ENCODE measurements at regions not wholly inside any gene's neighbourhood (a gene's known extent, or its start where the extent isn't known, plus 50 kb on each side); places are given as distances from the start of the nearest gene placed in this dataset.

DNA sequence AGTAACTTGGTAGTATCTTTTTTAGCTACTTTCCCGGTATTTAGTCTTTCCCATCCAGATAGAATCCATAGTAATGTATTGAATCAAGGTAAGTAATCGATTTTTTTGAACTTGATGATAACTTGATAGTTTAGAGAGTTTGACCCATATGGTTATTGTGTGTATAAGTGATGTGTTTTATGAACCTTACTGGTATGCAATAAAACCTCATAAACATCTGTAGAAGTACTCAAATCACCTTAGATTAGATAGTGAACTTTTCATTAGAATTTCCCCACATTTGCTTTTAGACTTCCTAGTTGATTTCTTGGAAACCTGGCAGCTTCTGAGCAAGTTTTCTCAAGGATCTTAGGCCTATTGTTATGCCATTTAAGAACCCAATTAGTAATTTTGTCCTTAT is 80.8 kb upstream of the PDE5A start:
- Histone ChIP-seq H2AFZ (ENCODE audit: low read depth, low read length) (no peak overlapping the region), H3K9ac (ENCODE audit: low read length) (no peak overlapping the region), H3K36me3 (replicated peaks; ENCODE audit: low read depth, low read length) (no peaks in the 10 kb centered on the region), H3K27me3 (ENCODE audit: low read depth, low read length) (no peaks in the 10 kb centered on the region), H3K4me2 (ENCODE audit: low read length) (no peak overlapping the region), H3K9me3 (ENCODE audit: insufficient read depth, low read length) (no peaks in the 10 kb centered on the region), H3K79me2 (ENCODE audit: low read length) (no peaks in the 10 kb centered on the region), H3K4me1 (ENCODE audit: low read length) (no peaks in the 10 kb centered on the region), H3K4me3 (ENCODE audit: low read length) (no peak overlapping the region), H3K27ac (ENCODE audit: low read length) (no peak overlapping the region), H4K20me1 (ENCODE audit: insufficient read depth, low read length) (no peaks in the 10 kb centered on the region)
- TF ChIP-seq, protein P1, sequence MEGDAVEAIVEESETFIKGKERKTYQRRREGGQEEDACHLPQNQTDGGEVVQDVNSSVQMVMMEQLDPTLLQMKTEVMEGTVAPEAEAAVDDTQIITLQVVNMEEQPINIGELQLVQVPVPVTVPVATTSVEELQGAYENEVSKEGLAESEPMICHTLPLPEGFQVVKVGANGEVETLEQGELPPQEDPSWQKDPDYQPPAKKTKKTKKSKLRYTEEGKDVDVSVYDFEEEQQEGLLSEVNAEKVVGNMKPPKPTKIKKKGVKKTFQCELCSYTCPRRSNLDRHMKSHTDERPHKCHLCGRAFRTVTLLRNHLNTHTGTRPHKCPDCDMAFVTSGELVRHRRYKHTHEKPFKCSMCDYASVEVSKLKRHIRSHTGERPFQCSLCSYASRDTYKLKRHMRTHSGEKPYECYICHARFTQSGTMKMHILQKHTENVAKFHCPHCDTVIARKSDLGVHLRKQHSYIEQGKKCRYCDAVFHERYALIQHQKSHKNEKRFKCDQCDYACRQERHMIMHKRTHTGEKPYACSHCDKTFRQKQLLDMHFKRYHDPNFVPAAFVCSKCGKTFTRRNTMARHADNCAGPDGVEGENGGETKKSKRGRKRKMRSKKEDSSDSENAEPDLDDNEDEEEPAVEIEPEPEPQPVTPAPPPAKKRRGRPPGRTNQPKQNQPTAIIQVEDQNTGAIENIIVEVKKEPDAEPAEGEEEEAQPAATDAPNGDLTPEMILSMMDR (IDR thresholded peaks at IDR 0.05; ENCODE audit: low read depth, low read length) = no peak
- no peak for TF ChIP-seq EZH2phosphoT487 (IDR thresholded peaks at IDR 0.05; ENCODE audit: low read depth)

DNA sequence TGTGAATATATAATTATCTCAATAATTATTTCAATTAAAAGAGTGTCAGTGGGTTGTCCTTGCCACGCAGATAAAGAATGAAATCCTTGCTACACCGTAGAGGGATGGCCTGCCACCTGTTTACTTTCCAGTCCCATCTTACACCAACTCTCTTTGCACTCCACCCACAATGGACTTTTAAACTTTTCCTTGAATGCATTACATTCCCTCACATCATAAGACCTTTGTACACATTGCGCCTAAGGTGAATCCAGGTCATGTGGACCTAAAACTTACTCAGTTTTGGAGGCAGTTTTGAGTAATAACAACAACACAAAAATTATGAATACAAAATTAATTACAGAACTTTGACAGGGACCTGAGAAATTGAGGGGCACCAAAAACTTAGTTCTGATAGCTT is 78.7 kb upstream of the PDE5A start:
- no peak overlapping the region for H3K27ac ChIP-seq (ENCODE audit: low read length)
- no peaks in the 10 kb centered on the region for H3K79me2 ChIP-seq (ENCODE audit: low read length)
- no peaks in the 10 kb centered on the region for H3K36me3 ChIP-seq (replicated peaks; ENCODE audit: low read depth, low read length)
- TF ChIP-seq EZH2phosphoT487 (IDR thresholded peaks at IDR 0.05; ENCODE audit: low read depth) = no peak
- TF ChIP-seq, protein P1 (IDR thresholded peaks at IDR 0.05; ENCODE audit: low read depth, low read length) = no peak
- no peaks in the 10 kb centered on the region for H4K20me1 ChIP-seq (ENCODE audit: insufficient read depth, low read length)
- H3K4me2 ChIP-seq (ENCODE audit: low read length) = no peak overlapping the region
- no peaks in the 10 kb centered on the region for H3K4me1 ChIP-seq (ENCODE audit: low read length)
- no peak overlapping the region for H3K4me3 ChIP-seq (ENCODE audit: low read length)
- H3K9ac ChIP-seq (ENCODE audit: low read length) = no peak overlapping the region
- H3K27me3 ChIP-seq (ENCODE audit: low read depth, low read length) = no peaks in the 10 kb centered on the region
- no peak overlapping the region for H2AFZ ChIP-seq (ENCODE audit: low read depth, low read length)
- no peaks in the 10 kb centered on the region for H3K9me3 ChIP-seq (ENCODE audit: insufficient read depth, low read length)

DNA sequence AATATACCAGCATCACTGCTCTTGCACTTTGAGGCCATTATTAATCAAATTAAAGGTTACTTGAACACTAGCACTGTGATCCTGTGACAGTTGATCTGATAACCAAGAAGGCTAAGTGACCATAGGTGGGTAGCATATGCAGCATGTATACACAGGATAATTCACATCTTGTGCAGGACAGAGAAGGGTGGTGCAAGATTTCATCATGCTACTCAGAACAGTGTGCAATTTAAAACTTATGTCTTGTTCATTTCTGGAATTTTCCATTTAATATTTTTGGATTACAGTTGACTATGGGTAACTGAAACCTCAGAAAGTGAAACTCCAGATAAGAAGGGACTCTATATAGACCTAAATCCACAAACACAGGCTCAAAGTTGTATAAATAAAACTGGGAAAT is 78.2 kb upstream of the PDE5A start:
- Histone ChIP-seq H3K9me3 (ENCODE audit: insufficient read depth, low read length) (no peaks in the 10 kb centered on the region), H2AFZ (ENCODE audit: low read depth, low read length) (no peak overlapping the region), H3K36me3 (replicated peaks; ENCODE audit: low read depth, low read length) (no peaks in the 10 kb centered on the region), H3K9ac (ENCODE audit: low read length) (no peak overlapping the region), H3K4me2 (ENCODE audit: low read length) (no peak overlapping the region), H4K20me1 (ENCODE audit: insufficient read depth, low read length) (no peaks in the 10 kb centered on the region), H3K79me2 (ENCODE audit: low read length) (no peaks in the 10 kb centered on the region), H3K27me3 (ENCODE audit: low read depth, low read length) (no peaks in the 10 kb centered on the region), H3K4me1 (ENCODE audit: low read length) (no peaks in the 10 kb centered on the region), H3K27ac (ENCODE audit: low read length) (no peak overlapping the region), H3K4me3 (ENCODE audit: low read length) (no peak overlapping the region)
- no peak for TF ChIP-seq EZH2phosphoT487 (IDR thresholded peaks at IDR 0.05; ENCODE audit: low read depth)
- TF ChIP-seq, protein P1 (IDR thresholded peaks at IDR 0.05; ENCODE audit: low read depth, low read length) = no peak

DNA sequence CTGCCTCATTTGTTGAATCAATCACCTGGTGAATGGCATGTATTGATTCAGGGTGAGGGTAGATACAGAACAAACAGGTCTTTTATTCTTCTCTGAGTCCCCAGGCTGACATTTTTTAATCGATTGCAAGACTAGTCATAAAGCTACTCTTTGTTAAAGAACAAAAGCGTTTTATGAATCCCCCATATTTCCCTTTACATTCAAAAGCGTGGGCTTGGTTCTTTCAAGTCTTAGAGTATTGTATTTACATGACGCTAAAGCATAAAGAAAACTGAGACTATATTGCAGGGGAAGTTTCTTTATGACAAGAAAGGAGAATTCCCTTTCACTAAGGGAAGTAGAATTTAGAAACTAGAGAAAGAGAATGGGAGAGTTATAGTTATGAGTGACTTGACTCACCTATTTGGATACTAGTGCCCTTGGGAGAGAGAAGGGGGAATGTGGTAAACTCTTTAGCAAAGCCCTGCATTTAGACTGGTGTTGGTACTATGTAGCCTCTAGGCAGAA is 69.3 kb upstream of the PDE5A start:
- Histone ChIP-seq H3K4me2 (ENCODE audit: low read length) (no peak overlapping the region), H3K9ac (ENCODE audit: low read length) (no peak overlapping the region), H3K27ac (ENCODE audit: low read length) (no peak overlapping the region), H4K20me1 (ENCODE audit: insufficient read depth, low read length) (no peaks in the 10 kb centered on the region), H2AFZ (ENCODE audit: low read depth, low read length) (no peak overlapping the region), H3K27me3 (ENCODE audit: low read depth, low read length) (no peaks in the 10 kb centered on the region), H3K36me3 (replicated peaks; ENCODE audit: low read depth, low read length) (no peaks in the 10 kb centered on the region), H3K4me3 (ENCODE audit: low read length) (no peak overlapping the region), H3K79me2 (ENCODE audit: low read length) (no peaks in the 10 kb centered on the region), H3K4me1 (ENCODE audit: low read length) (peaks cover 3% of the 10 kb centered on the region; the same call in 1 of the 2 replicates), H3K9me3 (ENCODE audit: insufficient read depth, low read length) (no peaks in the 10 kb centered on the region)
- TF ChIP-seq, protein P1 (IDR thresholded peaks at IDR 0.05; ENCODE audit: low read depth, low read length) = no peak
- TF ChIP-seq EZH2phosphoT487 (IDR thresholded peaks at IDR 0.05; ENCODE audit: low read depth) = no peak

All from OCI-LY3 (cell line).